ENCODE measurements at regions not wholly inside any gene's neighbourhood (a gene's known extent, or its start where the extent isn't known, plus 50 kb on each side); places are given as distances from the start of the nearest gene placed in this dataset.

GRCh38 chr3:94394885-94395284 is 332.0 kb downstream of the NSUN3 start:
- Histone ChIP-seq H3K36me3 (ENCODE audit: control insufficient read depth, insufficient read depth, low read length) (no peaks in the 10 kb centered on the region), H3K27me3 (ENCODE audit: control insufficient read depth, insufficient read depth, low read length) (no peaks in the 10 kb centered on the region), H3K4me3 (ENCODE audit: low read depth, low read length) (no peak overlapping the region)
- POLR2A ChIA-PET: no interaction called here
- DNase-seq (ENCODE audit: low read depth): no peak
- no peak for TF ChIP-seq CTCF (IDR thresholded peaks at IDR 0.05; ENCODE audit: insufficient read depth, low read depth, low read length)
- CTCF ChIA-PET: no interaction called here

GRCh38 chr3:94395851-94396250 is 333.0 kb downstream of the NSUN3 start:
- H3K4me3 ChIP-seq (ENCODE audit: low read depth, low read length): no peak overlapping the region
- no peak for TF ChIP-seq CTCF (IDR thresholded peaks at IDR 0.05; ENCODE audit: insufficient read depth, low read depth, low read length)
- CTCF ChIA-PET: no interaction called here
- DNase-seq (ENCODE audit: low read depth): no peak
- POLR2A ChIA-PET: no interaction called here
- no peaks in the 10 kb centered on the region for H3K36me3 ChIP-seq (ENCODE audit: control insufficient read depth, insufficient read depth, low read length)
- H3K27me3 ChIP-seq (ENCODE audit: control insufficient read depth, insufficient read depth, low read length): no peaks in the 10 kb centered on the region

GRCh38 chr3:94398036-94398435 is 335.2 kb downstream of the NSUN3 start:
- DNase-seq (ENCODE audit: low read depth): no peak
- ChIA-PET CTCF (no interaction called here), POLR2A (no interaction called here)
- TF ChIP-seq CTCF (IDR thresholded peaks at IDR 0.05; ENCODE audit: insufficient read depth, low read depth, low read length): no peak
- H3K27me3 ChIP-seq (ENCODE audit: control insufficient read depth, insufficient read depth, low read length): no peaks in the 10 kb centered on the region
- H3K36me3 ChIP-seq (ENCODE audit: control insufficient read depth, insufficient read depth, low read length): no peaks in the 10 kb centered on the region
- H3K4me3 ChIP-seq (ENCODE audit: low read depth, low read length): no peak overlapping the region

- DNase-seq (ENCODE audit: low read depth): no peak
- CTCF ChIA-PET: no interaction called here
- Histone ChIP-seq H3K36me3 (ENCODE audit: control insufficient read depth, insufficient read depth, low read length) (no peaks in the 10 kb centered on the region), H3K4me3 (ENCODE audit: low read depth, low read length) (no peak overlapping the region), H3K27me3 (ENCODE audit: control insufficient read depth, insufficient read depth, low read length) (no peaks in the 10 kb centered on the region)
- no peak for TF ChIP-seq CTCF (IDR thresholded peaks at IDR 0.05; ENCODE audit: insufficient read depth, low read depth, low read length)
- POLR2A ChIA-PET: no interaction called here
Observed at GRCh38 chr3:94401466-94401865, 338.6 kb downstream of the NSUN3 start.

- no peak overlapping the region for H3K4me3 ChIP-seq (ENCODE audit: low read depth, low read length)
- H3K36me3 ChIP-seq (ENCODE audit: control insufficient read depth, insufficient read depth, low read length): no peaks in the 10 kb centered on the region
- TF ChIP-seq CTCF (IDR thresholded peaks at IDR 0.05; ENCODE audit: insufficient read depth, low read depth, low read length): no peak
- ChIA-PET POLR2A (no interaction called here), CTCF (no interaction called here)
- no peak for DNase-seq (ENCODE audit: low read depth)
- no peaks in the 10 kb centered on the region for H3K27me3 ChIP-seq (ENCODE audit: control insufficient read depth, insufficient read depth, low read length)
Observed at GRCh38 chr3:94402126-94402525, 339.3 kb downstream of the NSUN3 start.

Measured in BJ (cell line).